ENCODE measurements at regions not wholly inside any gene's neighbourhood (a gene's known extent, or its start where the extent isn't known, plus 50 kb on each side); places are given as distances from the start of the nearest gene placed in this dataset.

DNA sequence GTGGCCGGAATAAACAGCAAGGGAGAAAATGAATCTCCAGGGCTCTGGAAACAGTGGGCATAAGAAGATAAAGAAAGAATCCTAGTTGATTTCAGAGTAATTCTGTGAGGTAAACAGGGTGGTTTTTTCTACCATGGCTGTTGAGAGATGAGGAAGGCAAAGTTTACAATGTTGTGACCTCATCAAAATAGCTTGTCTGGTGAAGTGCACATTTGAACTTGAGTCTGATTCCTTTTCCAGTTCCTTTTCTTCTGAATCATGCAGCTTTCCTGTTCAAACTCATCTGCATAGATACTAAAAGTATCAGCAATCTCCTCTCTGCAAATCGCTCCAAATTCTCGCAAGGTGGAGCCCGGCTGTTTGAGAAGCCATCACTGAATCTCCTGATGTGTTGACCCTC lies 161.7 kb downstream of the PLPP3 start:
- DNase-seq, result no peak

DNA sequence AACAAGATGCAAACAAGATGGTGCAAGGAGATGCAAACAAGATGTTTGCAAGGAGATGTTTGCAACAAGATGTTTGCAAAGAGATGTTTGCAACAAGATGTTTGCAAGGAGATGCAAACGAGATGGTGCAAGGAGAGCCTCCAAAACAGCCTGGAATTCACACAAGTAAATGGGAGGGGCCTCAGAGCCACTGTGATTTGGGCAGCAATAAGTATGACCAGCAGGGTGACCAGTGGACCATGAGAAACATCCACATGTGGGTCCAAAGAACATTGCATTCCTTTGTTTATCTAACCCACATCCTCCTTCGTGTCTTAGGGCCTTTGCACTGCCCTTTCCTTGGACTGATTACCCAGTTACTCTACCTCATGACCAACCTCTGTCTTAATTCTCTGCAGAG lies 162.9 kb downstream of the PLPP3 start:
- DNase-seq, result no peak

DNA sequence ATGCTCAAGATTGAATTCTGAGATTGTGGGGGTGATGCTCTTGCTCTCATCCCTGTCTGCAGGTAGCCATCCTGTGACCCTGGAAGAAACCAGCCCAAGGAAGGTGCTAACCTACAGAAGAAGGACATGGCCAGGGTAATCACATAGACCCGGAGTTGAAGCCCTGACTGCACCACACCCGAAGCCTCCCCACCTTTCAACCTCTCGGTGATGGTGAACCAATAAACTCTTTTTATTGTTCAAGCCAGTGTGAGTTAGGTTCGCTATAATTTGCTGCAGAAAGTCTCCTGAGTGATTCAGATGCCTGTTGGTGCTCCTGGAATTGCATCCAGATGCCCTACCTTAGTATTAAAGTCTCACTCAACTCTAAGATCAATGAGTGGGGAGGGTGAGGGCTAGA lies 163.6 kb downstream of the PLPP3 start:
- DNase-seq, result no peak

DNA sequence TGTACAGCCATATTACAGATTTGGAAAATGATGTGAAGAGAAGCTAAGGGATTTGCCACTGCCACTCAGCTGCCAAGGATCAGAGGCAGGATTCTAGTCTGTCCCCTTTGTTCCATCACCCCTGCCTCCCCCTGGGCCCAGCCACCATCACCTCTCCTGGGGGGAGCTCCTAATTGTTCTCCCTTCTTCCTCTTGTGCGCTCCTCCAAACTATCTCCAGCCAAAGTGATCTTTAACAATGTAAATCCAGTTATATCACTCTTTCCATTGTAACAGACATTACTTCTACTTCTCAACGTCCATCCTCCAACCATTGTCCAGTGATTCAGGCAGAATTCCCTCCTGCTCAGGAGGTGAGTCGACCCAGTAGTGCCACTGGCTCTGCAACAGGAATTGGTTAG lies 164.1 kb downstream of the PLPP3 start:
- DNase-seq, result no peak

DNA sequence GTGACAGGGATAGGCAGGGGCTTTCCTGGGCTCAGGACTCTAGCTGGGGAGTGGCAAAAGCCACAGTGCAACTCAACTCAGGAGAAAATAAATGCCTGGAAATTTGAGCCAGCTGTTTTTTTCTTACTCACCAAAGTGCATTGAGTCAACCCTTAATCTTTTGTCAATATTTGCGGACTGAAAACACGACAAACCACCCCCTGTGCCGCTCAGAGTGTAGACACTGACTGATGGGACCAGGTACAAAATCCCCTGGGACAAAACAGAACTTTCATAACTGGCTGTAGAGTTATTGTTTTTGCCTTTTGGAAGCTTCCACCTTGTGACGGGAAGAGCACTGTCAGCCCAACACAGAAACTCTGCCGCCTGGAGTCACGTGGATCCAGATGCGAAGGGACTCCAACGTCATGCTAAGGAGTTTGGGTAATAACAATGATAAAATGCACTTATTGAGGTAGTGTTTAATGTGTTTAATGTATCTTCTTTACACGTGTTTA lies 164.6 kb downstream of the PLPP3 start:
- peak; percentile 60 for DNase-seq

DNA sequence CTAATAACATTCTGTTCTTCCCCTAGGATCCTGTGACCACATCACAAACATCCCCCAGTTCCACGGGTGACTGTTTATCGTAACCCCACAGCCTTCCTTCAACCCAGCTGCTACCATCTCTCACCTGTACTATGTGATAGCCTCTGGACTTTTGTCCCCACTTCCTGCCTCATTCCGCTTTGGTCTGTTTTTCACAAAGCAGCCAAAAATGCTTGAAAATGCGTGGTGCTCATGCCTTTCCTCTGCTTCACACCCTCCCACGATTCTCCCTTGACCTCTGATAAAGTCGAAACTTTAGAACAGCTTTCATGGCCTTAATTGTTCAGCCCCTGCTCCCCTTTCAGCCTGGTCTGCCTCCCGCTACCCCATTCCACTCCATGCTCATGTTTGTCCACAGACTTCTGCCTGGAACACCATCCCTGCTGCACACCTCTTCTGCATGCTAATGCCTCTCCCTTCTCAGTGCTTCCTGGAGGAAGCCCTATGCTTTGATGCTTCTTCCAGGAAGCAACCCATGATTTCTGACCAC lies 165.6 kb downstream of the PLPP3 start:
- no peak for DNase-seq

DNA sequence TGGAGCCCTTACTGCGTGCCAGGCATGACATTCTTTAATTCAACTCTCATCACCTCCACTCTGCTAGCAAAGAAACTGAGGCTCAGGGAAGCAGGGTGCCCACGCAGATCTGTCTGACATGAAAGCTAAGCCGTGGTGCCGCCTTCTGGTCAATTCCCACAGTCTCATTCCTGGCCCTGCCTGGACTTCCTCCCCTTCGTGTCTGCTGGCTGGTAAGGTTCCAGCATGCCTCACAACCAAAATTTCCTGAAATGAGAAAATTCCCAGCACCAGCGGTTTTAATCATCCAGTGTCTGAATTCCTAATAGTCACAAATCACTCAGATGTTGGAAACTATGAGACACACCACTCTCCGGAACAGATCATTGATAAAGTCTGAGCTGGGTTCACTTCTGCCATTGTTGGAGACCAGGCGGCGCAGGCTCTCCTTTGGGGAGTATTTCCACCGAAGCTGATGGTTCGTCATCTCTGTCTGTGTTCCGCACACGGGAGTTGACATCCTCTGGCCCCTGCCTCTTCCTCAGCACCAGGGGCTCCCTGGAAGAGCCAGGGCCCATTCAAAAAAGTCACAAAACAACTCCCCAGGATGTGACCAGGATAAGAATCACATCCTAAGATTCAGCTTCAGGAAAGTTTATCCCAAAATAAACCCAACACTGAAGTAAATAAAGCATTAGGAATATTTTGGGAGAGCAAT lies 167.7 kb downstream of the PLPP3 start:
- DNase-seq, result no peak

DNA sequence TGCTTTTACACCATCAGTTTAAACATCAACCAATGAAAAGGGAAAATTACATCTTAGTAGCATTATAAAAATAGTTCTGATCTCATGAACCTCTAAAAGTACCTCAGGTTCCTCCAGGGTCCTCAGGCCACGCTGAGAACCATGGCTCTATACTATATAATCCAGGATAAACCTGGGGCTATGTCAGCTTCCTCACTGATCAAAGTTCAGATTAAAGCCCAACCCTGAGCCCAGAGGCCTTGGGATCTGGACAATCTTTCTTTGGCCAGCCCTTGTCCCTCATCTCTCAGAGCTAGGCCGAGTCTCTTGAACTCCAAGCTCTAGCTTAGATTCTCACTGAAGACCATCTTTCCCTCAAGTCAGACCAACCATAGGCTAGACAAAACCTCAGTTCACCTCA lies 168.3 kb downstream of the PLPP3 start:
- no peak for DNase-seq

DNA sequence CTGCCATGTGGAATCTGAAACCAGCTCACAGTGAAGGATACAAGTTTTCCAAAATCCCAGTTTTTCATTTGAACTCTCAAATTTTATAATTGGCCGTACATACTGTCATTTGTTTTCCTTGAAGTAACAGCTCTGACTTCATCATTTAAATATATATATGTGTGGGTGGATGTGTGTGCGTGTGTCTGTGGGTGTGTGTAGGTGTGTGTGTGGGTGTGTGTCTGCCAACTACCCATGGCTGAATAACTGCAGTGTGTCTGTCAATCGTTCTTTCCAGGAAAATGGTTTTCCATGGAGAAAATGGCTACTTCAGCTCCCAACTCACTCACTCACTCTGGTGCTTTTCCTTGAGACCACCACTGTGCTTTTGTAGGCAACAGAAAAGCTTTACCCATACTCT lies 169.0 kb downstream of the PLPP3 start:
- no peak for DNase-seq

DNA sequence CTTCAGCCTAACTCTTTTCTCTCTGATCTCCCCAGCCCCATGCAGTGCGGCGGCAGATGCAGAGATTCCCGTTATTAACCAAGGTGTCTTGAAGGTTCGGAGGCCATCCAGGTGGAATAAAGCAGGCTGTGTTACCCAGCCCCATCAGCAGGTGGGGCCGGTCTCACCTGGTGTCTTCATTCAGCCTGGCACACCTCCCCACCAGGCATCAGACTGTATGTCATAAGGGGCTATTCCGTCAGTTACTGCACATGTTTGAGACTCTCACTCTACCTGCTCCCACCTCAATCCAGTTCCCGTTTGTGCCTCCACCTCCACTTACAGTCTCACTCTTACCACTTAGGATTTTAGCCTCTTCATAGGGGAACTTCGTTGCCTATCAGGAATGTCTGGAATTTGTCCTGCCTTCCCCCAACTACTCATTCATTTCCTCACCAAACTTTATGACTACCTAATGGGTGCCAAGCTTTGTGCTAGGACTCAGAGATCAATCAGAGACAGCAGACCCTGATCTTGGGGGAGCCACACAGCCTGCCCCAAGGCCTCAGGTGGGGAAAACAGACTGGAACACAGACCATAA lies 170.2 kb downstream of the PLPP3 start:
- no peak for DNase-seq

DNA sequence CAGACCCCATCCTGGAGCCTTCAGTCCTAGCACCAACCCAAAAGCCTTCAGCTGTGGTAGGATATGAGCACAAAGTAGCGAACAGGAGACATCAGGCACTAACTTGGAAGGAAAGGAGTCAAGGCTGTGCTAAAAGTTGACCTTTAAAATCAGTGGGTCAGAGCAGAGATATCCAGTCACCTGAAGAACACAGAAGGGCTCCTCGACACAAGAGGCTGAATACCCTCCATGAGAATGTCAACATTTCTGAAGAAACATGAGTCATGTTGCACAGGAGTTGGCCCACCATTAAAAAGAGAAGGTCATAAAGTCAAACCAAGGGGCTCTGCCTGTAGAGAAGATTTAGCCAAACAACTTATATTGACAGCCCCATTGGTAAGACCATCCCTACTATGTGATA lies 172.5 kb downstream of the PLPP3 start:
- DNase-seq, result no peak

DNA sequence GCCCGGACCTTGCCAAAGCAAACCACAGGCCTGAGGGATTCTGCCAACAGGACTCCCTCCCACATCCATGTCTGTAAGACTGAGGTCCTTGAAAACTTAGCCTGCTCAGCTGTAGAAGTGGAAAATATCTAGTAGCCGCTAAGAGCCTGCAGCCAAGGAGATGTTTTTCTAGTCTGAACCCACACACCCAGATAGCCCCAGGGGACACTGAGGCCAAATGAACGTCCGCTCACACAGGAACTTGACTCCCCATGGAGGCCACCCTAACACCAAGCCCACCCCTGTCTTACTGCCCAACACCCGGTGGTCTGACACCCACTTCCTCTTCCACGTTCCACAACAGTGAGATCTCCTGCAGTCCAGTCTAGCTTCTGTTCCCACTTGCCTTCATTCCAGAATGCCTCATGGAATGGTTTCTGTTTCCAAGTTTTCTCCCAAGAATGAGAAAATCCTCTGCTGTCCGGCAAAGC lies 174.8 kb downstream of the PLPP3 start:
- DNase-seq, result no peak

DNA sequence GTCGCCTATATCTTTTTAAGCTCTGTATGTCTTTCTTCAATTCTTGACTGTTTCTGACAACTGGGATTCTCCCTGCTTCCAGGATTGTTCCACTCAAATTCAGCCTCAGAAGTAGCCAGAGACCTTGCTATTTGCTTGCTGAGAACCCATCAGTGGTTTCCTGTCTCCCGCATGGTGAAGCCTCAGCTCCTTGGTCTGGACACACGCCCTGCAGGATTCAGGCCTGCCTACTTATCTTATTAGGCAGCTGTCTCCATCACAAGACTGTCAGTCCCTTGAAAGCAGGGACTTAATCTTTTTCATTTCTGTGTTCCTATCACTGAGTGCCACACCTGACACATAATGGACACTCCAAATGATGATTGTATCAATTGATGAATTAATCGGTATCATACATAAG lies 175.3 kb downstream of the PLPP3 start:
- no peak for DNase-seq

DNA sequence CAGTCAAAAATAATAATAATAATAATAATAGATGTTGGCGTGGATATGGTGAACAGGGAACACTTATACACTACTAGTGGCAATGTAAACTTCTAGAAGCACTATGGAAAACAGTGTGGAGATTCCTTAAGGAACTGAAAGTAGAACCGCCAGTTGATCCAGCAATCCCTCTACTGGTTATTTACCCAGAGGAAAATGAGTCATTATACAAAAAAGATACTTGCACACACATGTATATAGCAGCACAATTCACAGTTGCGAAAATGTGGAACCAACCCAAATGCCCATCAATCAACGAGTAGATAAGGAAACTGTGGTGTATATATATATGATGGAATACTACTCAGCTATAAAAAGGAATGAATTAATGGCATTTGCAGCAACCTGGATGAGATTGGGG lies 176.0 kb downstream of the PLPP3 start:
- DNase-seq, result no peak

DNA sequence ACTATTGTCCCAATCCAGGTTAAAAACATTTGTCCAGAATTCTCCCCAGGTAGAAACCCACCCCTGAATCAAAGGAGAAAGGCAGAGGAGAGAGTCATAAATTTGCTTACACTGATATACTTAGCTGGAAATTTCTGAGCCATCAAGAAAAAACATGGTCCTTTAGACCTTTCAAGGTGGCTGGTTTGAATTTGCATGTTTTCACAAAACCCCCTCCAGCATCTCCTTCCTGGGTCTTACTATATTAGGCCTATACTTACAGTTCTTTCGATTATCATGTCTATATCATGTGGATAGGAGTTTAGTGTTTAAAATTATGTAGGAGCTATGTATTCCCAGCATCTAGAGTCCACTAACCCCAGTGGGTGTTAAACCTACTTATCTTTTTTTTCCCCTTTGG lies 178.2 kb downstream of the PLPP3 start:
- no peak for DNase-seq

DNA sequence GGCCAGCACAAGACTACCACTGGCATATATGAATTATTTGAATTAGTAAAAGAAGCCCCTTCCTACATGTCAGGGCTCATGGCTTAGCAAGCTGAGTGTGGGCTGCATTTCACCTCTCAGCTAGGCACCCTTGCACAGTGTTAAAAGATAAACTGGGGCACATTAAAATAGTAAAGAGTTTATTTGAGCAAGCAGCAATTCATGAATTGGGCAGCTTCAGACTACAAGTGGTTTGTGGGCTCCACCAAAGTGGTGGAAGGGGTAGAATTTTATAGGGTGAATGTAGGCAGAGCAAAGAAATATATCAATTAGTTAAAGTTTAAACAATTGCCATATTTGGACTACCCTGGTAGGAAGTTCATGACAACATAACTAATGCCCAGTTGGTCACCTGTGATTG lies 178.8 kb downstream of the PLPP3 start:
- DNase-seq, result no peak

DNA sequence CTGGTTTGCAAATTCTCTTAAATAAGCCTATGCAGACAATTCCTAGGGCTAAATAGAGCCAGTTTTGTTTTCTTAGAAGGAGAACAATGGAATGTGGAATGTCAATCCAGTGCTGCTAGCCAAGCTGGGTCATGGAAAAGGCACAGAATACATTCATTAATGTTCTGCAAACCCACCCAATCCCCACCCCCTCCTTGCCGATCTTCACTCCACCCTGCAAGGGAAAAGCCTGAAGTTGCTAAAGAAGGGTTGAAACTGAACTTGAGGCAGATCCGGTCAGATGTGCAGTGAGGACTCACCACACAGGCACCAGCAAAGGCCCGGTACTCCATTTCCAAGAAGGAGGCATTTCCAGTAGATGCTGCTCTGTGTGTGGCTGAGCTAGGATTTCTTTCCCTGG lies 179.6 kb downstream of the PLPP3 start:
- DNase-seq, result no peak

DNA sequence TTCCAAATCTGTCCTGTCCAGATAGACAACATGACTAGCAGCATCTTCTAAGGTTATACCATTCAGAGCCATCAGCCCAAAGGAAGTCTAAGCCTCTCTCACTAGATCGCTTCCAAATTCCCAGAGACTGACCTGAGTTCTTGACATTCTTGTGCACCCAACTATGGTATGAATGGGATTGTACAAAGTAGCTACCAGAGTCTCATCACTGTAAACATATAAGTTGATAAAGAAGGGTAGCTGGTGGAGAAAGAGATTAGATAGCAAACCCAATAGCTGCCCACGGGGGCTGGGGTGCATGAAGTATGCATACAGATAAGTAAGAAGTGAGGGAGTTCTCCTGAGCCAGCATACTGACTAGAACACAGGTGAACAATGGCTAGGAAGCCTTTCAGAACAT lies 180.0 kb downstream of the PLPP3 start:
- no peak for DNase-seq

DNA sequence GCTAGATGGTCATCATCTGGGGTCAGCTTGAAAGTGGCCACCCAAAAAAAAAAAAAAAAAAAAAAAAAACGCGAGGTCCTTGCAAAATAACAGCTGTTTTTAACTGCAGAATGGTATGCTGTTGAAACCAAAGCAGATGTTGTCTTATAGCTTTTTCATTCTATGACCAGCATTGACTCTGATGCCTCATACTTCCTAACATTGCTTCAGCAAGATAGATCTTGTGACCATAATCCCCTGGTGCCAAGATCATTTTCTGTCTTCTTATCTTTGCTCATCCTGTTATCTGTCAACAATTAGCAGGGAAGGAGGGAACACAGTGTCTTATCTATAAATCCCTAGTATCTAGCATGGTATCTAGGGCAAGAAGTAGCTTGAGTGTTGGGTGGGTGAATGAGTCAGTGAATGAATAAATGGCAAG lies 181.5 kb downstream of the PLPP3 start:
- no peak for DNase-seq

DNA sequence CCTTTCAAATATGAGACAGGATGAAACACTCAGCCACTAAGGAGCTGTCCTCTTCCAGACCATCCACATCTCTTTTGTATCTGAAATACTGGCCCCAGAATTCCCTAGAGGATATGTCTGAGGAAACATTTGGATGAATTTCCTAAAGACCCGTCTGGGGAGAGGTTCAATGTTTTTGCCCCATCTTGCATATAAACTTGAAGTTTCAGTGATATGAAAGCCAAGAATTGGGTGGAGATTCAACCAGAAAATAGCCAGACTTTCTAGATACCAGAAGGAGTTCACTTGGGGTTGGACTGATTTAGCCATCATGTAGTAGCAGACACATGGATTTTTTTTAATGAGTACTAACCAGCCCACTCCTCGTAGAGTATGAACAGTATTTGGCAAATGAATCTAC lies 182.0 kb downstream of the PLPP3 start:
- DNase-seq, result no peak

DNA sequence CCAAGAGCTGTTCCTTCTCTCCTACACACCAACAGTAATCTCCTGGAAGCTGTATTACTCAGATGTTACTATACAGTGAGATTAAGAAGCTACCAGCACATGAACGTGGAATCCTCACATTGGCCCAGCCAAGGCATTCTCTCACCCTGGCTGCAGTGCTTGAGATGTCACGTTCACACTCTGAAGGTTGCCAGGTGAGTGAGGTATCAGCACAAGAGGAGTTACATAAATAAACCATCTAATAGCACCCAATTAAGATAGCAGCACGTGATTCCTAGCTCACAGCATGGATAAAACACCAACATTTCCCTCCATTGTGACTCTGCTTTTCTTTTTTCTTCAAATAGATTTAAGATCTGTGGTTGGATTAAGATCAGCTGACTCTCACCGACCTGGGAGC lies 182.8 kb downstream of the PLPP3 start:
- DNase-seq, result no peak

DNA sequence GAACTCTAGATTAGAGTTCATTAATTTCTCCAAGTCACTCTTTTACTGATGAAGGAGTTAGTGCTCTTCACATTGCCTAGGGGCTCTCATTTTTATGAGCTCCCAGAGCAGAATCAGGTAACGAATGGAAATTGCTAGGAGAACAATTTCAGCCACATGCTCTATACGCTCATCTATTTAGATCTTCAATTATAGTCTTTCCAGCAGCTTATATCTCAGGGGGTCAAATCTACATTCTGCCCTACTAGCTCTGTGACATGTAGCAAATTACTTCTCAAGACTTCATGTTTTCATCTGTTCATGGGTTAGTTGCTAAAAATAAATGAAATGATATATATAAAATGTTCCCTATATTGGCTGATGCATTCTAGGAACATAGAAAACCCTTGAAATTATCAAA lies 183.6 kb downstream of the PLPP3 start:
- DNase-seq, result no peak

DNA sequence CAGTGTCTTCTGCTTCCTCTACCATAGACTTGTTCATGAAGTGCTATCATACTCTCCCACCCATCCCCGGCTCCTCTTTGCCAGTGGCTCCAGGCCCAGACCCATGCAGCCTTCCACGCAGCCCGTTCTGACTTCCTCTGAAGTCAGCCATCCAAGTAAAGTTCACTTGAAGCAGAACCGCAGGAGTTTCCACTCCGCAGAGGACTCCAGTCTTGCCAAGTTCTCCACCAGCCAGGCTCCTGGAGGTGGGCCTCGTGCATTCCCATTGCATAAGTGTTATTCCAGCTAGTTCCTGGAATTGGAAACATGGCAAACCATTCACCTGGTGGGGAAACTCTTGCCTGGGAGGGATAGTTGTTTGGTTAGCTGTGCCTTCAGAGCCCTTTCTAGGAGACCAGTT lies 185.1 kb downstream of the PLPP3 start:
- no peak for DNase-seq

DNA sequence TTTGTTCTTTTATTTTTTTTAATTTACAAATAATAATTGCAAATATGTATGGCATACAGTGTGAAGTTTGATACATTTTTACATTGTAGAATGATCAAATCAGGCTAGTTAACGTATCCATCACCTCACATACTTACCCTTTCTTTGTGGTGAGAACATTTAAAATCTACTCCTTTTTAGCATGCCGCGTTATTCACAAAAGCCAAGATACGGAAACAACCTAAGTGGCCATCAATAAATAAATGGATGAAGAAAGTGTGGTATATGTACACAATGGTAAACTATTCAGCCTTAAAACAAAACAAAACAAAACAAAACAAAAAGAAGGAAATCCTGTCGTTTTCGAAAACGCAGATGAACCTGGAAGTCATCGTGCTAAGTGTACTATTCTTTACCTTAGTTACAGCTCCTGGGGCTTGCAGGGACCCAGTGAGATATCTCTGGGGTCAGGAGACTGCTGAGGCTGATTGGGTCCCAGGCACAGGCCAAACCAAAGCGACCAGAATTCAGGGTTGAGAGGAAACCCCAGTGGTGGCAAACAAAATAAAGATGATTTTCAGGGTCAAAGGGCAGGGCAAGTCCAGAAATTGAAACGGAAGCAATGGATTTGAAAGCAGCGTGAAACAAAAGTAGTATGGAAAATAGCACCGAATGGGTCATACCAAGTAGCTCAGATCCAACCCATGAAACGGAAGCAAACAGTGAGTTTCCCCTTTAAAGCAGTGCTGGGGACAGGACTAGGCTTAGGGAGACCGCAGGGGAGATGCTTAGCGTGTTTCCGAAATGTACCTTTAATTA lies 188.2 kb downstream of the PLPP3 start:
- no peak for DNase-seq
